B cell (primary cell): ENCODE measurements at regions not wholly inside any gene's neighbourhood (a gene's known extent, or its start where the extent isn't known, plus 50 kb on each side); places are given as distances from the start of the nearest gene placed in this dataset.

Experiments used
- ATAC-seq: fragments of 200-7000 bp; cut with Tn5 transposase; one replicate; pipeline ENCODE4 v1.10.0; 2021; ENCODE audit warnings: low read depth, mild to moderate bottlenecking, moderate number of reproducible peaks, moderate library complexity
- CTCF ChIA-PET: fragments of 350-600 bp; sonication (Branson Sonifier 250); formaldehyde crosslinking; loops from one replicate; lab custom pipeline; 2021; ENCODE audit warnings: antibody characterized with exemption, inconsistent platforms; lab: Charles Lee
- POLR2A ChIA-PET: fragments of 350-600 bp; sonication (Branson Sonifier 250); formaldehyde crosslinking; loops from one replicate; lab custom pipeline; 2021; ENCODE audit warnings: antibody characterized with exemption; lab: Charles Lee
- DNase-seq: peaks from one replicate; pipeline ENCODE4 v3.0.0; 2013
- H2AFZ ChIP-seq: 2 replicates; pipeline ENCODE4 v1.6.1; 2012; ENCODE audit warnings: mild to moderate bottlenecking, low read depth, low read length; ENCODE audit not compliant: insufficient read depth, poor library complexity, severe bottlenecking
- H3K27ac ChIP-seq, 2 donors: 1 replicate in 1 of 2; 2 replicates in 1 of 2; pipeline ENCODE4 v1.5.1; 2012 to 2013; ENCODE audit warnings: low read length in 2 of 2, mild to moderate bottlenecking in 2 of 2, moderate library complexity in 1 of 2
- H3K27me3 ChIP-seq, 4 experiments: fragments of 200-600 bp in 1 of 4; sonication (generic) in 1 of 4; replicated peaks in 1 of 4; 1 replicate in 2 of 4; 2 replicates in 2 of 4; pipeline versions ENCODE4 v1.6.1 to v1.7.0; 2013 to 2016; ENCODE audit warnings: low read length in 3 of 4, mild to moderate bottlenecking in 2 of 4, mixed read lengths in 1 of 4, moderate library complexity in 1 of 4; ENCODE audit not compliant: insufficient read depth in 4 of 4, control insufficient read depth in 3 of 4; ENCODE audit errors: control extremely low read depth in 1 of 4
- H3K36me3 ChIP-seq, 2 experiments: replicated peaks in 1 of 2; 1 replicate in 1 of 2; 2 replicates in 1 of 2; pipeline versions ENCODE4 v1.6.1 to v1.7.1; 2013; ENCODE audit warnings: low read length in 1 of 2; ENCODE audit not compliant: insufficient read depth in 2 of 2, control insufficient read depth in 1 of 2; ENCODE audit errors: control extremely low read depth in 1 of 2, extremely low read depth in 1 of 2
- H3K4me1 ChIP-seq, 2 donors: fragments of 200-600 bp in 1 of 2; sonication (generic) in 1 of 2; 1 replicate in 1 of 2; 2 replicates in 1 of 2; pipeline versions ENCODE4 v1.5.1 to v1.6.1; 2013 to 2017; ENCODE audit warnings: low read length in 2 of 2; ENCODE audit not compliant: control insufficient read depth in 2 of 2, insufficient read depth in 2 of 2
- H3K4me2 ChIP-seq: replicated peaks from 2 replicates; pipeline ENCODE3; 2012; ENCODE audit warnings: mild to moderate bottlenecking, low read depth, low read length; ENCODE audit not compliant: poor library complexity, severe bottlenecking
- H3K4me3 ChIP-seq, 5 experiments: fragments of 200-600 bp in 1 of 5; sonication (generic) in 1 of 5; 1 replicate in 3 of 5; 2 replicates in 2 of 5; pipeline versions ENCODE4 v1.5.1 to v1.7.0; 2011 to 2016; ENCODE audit warnings: low read length in 4 of 5, mild to moderate bottlenecking in 4 of 5, low read depth in 2 of 5, control low read depth in 1 of 5, moderate library complexity in 1 of 5; ENCODE audit not compliant: insufficient read depth in 1 of 5; ENCODE audit errors: control extremely low read depth in 1 of 5, extremely low read depth in 1 of 5
- H3K79me2 ChIP-seq: fragments of 200-600 bp; sonication (generic); one replicate; pipeline ENCODE4 v1.6.0; 2016; ENCODE audit warnings: low read length; ENCODE audit not compliant: control insufficient read depth, insufficient read depth
- H3K9ac ChIP-seq: fragments of 200-600 bp; sonication (generic); 2 replicates; pipeline ENCODE4 v1.6.1; 2017; ENCODE audit warnings: mild to moderate bottlenecking, low read length, moderate library complexity
- H3K9me3 ChIP-seq, 3 donors: one replicate each; pipeline versions ENCODE4 v1.6.1 to v1.7.1; 2013; ENCODE audit warnings: low read length in 2 of 3; ENCODE audit not compliant: control insufficient read depth in 2 of 3, insufficient read depth in 1 of 3; ENCODE audit errors: control extremely low read depth in 1 of 3
- H4K20me1 ChIP-seq: 2 replicates; pipeline ENCODE4 v1.6.0; 2012; ENCODE audit warnings: mild to moderate bottlenecking, low read length; ENCODE audit not compliant: insufficient read depth, control insufficient read depth, poor library complexity, severe bottlenecking
- H3K27ac Mint-ChIP-seq: one replicate; pipeline ENCODE4 v1.8.0; 2021; ENCODE audit warnings: mixed read lengths
- H3K27me3 Mint-ChIP-seq: one replicate; pipeline ENCODE4 v1.8.0; 2021; ENCODE audit warnings: mixed read lengths
- H3K4me1 Mint-ChIP-seq: one replicate; pipeline ENCODE4 v1.8.0; 2021; ENCODE audit warnings: mixed read lengths
- H3K4me3 Mint-ChIP-seq: one replicate; pipeline ENCODE4 v1.8.0; 2021; ENCODE audit warnings: mixed read lengths
- H3K9me3 Mint-ChIP-seq: one replicate; pipeline ENCODE4 v1.8.0; 2022; ENCODE audit warnings: mixed read lengths; ENCODE audit not compliant: insufficient read depth
- EZH2 ChIP-seq: IDR thresholded peaks from 2 replicates; pipeline ENCODE4 v1.6.1; 2012; ENCODE audit warnings: borderline replicate concordance, low read depth, mild to moderate bottlenecking, moderate library complexity, low read length; ENCODE audit not compliant: insufficient read depth, poor library complexity, severe bottlenecking
- WGBS: methylation state at CpG from one replicate; pipeline ENCODE4 v1.1.5; 2013; ENCODE audit warnings: missing lambda C conversion rate; ENCODE audit not compliant: insufficient coverage; 5-methylcytosine and 5-hydroxymethylcytosine counted together
- intact Hi-C: fragments of 100-400 bp; cut with micrococcal nuclease; formaldehyde crosslinking; loops from one replicate; pipeline ENCODE4 v1.10.0; 2022
- TF ChIP-seq, protein P1 (sequence below): fragments of 200-600 bp; IDR thresholded peaks from one replicate; pipeline ENCODE4 v1.8.0; 2022; ENCODE audit warnings: antibody characterized with exemption, mild to moderate bottlenecking

DNA sequence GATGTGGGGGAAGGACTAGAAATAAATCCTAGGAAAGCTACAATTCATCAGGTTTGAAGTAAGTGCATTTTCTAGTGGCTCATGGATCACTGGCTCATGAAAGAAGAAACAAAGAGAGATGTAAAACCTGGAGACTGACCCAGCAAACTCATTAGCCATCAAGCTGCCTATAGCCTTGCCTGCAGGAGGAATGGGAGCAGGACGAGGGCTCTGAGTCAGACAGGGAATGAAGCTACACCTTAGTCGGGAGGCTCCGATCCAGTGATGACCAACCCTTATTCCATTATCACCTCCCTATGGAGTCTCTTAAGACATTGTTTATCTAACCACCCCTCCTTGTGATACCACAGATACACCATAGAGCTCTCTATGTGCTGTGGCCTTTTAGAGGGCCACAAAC lies 112.5 kb upstream of the WDR11 start:
- no peak for ATAC-seq
- ChIA-PET POLR2A (no interaction called here), CTCF (interaction anchor here (1.1 to 3.7 kb wide), 2 partner anchors 9 to 11 kb away, joined by 3 to 11 read pairs; no protein-coding TSS in a partner anchor)
- Histone ChIP-seq H4K20me1 (no peaks in the 10 kb centered on the region), H3K79me2 (no peaks in the 10 kb centered on the region), H2AFZ (no peak overlapping the region), H3K4me1 (no peaks in the 10 kb centered on the region), H3K27ac (no peak overlapping the region), H3K4me3 (no peak overlapping the region), H3K9me3 (no peaks in the 10 kb centered on the region), H3K9ac (no peak overlapping the region), H3K36me3 (no peaks in the 10 kb centered on the region), H3K27me3 (no peaks in the 10 kb centered on the region), H3K4me2 (no peak overlapping the region)
- H3K9me3 Mint-ChIP-seq = no peaks in the 10 kb centered on the region
- H3K27me3 Mint-ChIP-seq = peaks cover 13% of the 10 kb centered on the region
- intact Hi-C loops = loop anchor here (10.0 kb wide), 1 partner anchor 984 kb away; no protein-coding TSS in a partner anchor
- TF ChIP-seq EZH2 = no peak
- TF ChIP-seq, protein P1, sequence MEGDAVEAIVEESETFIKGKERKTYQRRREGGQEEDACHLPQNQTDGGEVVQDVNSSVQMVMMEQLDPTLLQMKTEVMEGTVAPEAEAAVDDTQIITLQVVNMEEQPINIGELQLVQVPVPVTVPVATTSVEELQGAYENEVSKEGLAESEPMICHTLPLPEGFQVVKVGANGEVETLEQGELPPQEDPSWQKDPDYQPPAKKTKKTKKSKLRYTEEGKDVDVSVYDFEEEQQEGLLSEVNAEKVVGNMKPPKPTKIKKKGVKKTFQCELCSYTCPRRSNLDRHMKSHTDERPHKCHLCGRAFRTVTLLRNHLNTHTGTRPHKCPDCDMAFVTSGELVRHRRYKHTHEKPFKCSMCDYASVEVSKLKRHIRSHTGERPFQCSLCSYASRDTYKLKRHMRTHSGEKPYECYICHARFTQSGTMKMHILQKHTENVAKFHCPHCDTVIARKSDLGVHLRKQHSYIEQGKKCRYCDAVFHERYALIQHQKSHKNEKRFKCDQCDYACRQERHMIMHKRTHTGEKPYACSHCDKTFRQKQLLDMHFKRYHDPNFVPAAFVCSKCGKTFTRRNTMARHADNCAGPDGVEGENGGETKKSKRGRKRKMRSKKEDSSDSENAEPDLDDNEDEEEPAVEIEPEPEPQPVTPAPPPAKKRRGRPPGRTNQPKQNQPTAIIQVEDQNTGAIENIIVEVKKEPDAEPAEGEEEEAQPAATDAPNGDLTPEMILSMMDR = no peak
- no peaks in the 10 kb centered on the region for H3K4me1 Mint-ChIP-seq
- 80% methylated on average over 1 of the region's 3 CpGs for WGBS
- no peak for DNase-seq
- H3K27ac Mint-ChIP-seq = no peak overlapping the region
- H3K4me3 Mint-ChIP-seq = no peak overlapping the region

- WGBS = 86% methylated on average over 5 of the region's 5 CpGs
These were observed 109.8 kb upstream of the WDR11 start for GRCh38 chr10:120741396-120741795.

More at GRCh38 chr10:120741396-120741795, 109.8 kb upstream of the WDR11 start:
- Histone ChIP-seq H3K4me1 (no peaks in the 10 kb centered on the region), H3K27me3 (no peaks in the 10 kb centered on the region), H3K9me3 (no peaks in the 10 kb centered on the region), H3K4me3 (no peak overlapping the region), H3K27ac (no peak overlapping the region), H3K4me2 (no peak overlapping the region), H3K36me3 (no peaks in the 10 kb centered on the region), H4K20me1 (no peaks in the 10 kb centered on the region), H3K79me2 (no peaks in the 10 kb centered on the region), H3K9ac (no peak overlapping the region), H2AFZ (no peak overlapping the region)
- Mint-ChIP-seq H3K9me3 (no peaks in the 10 kb centered on the region), H3K27ac (no peak overlapping the region), H3K27me3 (peaks cover 20% of the 10 kb centered on the region), H3K4me1 (no peaks in the 10 kb centered on the region), H3K4me3 (no peak overlapping the region)
- TF ChIP-seq, protein P1 = no peak
- no peak for TF ChIP-seq EZH2
- no peak for DNase-seq
- no peak for ATAC-seq
- POLR2A ChIA-PET = no interaction called here
- CTCF ChIA-PET = no interaction called here
- intact Hi-C loops = no loop called here
